NCI-H2227 treated with DMSO at 0.1 percent for 48 hours (cell line): ENCODE measurements at regions not wholly inside any gene's neighbourhood (a gene's known extent, or its start where the extent isn't known, plus 50 kb on each side); places are given as distances from the start of the nearest gene placed in this dataset.
A peak's percentile ranks its signal among the peaks of the same experiment; 100 is the strongest.

Source experiments
- DNase-seq: peaks from one replicate; lab custom pipeline; 2025; lab: John Stamatoyannopoulos, UW

DNA sequence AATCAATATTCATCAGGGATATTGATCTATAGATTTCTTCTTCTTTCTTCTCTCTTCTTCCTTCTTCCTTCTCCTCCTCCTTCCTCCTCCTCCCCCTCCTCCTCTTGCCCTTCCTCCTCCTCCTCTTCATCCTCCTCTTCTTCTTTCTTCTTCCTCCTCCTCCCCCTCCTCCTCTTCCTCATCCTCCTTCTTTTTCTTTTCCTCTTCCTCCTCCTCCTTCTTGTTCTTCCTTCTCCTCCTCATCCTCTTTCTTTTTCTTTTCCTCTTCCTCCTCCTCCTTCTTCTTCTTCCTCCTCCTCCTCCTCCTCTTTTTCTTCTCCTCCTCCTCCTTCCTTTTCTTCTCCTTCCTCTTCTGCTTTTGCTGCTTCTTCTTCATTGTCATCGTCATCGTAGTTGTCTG lies 52.4 kb upstream of the SERINC1 start:
- DNase-seq = no peak

GRCh38 chr6:122530440-122531046 lies 58.9 kb upstream of the SERINC1 start:
- DNase-seq = peak; percentile 54

DNA sequence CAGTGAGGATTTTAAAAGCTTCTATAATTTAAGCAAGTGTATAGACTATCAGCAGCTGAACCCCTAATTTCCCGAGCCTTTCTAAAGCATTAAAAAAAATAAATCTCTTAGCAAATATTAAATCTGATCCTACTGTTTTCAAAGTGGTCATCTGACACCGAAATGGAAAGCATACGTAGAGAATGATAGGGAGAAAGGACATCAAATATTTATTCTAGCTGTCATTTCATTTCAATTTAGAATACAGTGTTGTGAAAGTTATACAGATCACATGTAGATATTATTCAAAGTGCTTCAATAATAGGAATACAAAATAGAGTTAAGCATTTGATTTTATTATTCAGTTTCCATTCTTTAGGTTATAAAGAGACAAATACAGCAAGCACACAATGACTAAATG lies 61.9 kb upstream of the PKIB start:
- DNase-seq = no peak

DNA sequence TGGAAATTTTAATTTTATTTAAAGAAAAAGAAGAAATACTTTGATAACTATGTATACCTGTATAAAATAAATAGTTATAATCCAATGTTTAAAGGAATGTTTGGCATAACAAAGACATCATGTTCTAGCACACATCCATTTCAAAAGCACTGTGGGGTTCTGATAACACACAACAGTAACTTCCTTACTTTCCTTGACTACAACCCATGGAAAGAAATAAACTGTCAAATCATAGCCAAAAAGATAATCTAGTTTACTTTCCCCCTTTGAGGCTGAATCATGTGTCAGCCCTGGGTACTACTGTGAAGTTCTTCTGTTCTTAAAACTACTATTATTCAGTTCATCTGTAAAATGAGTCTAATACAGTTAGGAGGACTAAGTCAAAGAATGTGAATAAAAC lies 61.4 kb upstream of the PKIB start:
- DNase-seq = no peak

DNA sequence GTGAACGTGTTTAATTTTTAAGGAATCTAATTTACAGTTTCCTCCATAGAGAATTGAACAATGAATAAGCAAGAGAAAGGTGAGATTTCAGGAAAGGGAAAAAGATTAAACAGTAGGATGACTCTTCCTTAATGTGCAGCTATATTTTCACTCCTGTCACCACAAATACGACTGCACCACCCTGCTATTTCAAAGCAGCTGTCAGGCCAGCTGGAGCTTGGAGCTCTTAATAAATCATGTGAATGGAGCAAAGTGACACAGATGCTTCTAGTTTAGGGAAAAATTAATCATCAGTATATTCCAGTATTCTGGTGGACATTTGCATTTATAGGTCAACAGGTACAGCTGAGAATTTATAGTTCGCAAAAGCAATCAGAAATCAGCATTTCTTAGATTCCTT lies 56.5 kb upstream of the PKIB start:
- DNase-seq = no peak

- no peak for DNase-seq
Measured at GRCh38 chr6:122555561-122555960, 54.6 kb upstream of the PKIB start.

DNA sequence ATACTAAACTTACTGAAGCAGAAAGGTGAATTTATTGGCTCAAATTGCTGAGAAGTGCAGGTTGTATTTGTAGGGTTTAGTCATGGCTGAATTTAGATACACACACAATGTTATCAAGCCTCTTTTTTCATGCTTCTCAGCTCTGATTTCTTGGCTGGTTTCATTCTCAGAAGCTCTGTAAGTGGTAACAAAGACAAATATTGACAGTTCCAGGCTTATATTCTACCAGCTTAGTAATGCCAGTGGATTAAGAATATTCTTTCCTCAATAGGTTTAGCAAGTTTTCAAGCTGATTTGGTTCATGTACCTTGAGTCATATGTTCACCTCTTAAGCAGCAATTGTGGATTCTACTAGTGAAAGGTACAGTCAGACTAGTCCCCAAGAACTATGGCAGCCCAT lies 52.1 kb upstream of the PKIB start:
- no peak for DNase-seq
